ENCODE measurements at regions not wholly inside any gene's neighbourhood (a gene's known extent, or its start where the extent isn't known, plus 50 kb on each side); places are given as distances from the start of the nearest gene placed in this dataset.

- no peaks in the 10 kb centered on the region for H3K4me1 Mint-ChIP-seq (ENCODE audit: low read depth)
- intact Hi-C loops (cut with micrococcal nuclease), result no loop called here
- no peak for DNase-seq
- ChIA-PET CTCF (no interaction called here), POLR2A (no interaction called here)
- no peak overlapping the region for H3K4me3 Mint-ChIP-seq
- H3K36me3 Mint-ChIP-seq, result no peaks in the 10 kb centered on the region
- H3K9me3 Mint-ChIP-seq, result peaks cover 67% of the 10 kb centered on the region
- H3K27me3 Mint-ChIP-seq, result no peaks in the 10 kb centered on the region
- H3K27ac Mint-ChIP-seq, result no peak overlapping the region
These were observed 2275.5 kb downstream of the TP53TG3F start for GRCh38 chr16:35734728-35735402.

GRCh38 chr16:35735403-35736251 is 2276.2 kb downstream of the TP53TG3F start:
- Mint-ChIP-seq H3K27ac (no peak overlapping the region), H3K4me1 (ENCODE audit: low read depth) (no peaks in the 10 kb centered on the region), H3K9me3 (peaks cover 67% of the 10 kb centered on the region), H3K36me3 (no peaks in the 10 kb centered on the region), H3K4me3 (no peak overlapping the region), H3K27me3 (no peaks in the 10 kb centered on the region)
- ChIA-PET POLR2A (no interaction called here), CTCF (no interaction called here)
- DNase-seq, result no peak
- intact Hi-C loops (cut with micrococcal nuclease), result no loop called here

GRCh38 chr16:35736546-35736945 is 2277.1 kb downstream of the TP53TG3F start:
- H3K36me3 Mint-ChIP-seq, result no peaks in the 10 kb centered on the region
- DNase-seq, result no peak
- no peak overlapping the region for H3K27ac Mint-ChIP-seq
- CTCF ChIA-PET, result no interaction called here
- intact Hi-C loops (cut with micrococcal nuclease), result no loop called here
- no peak overlapping the region for H3K4me3 Mint-ChIP-seq
- no peaks in the 10 kb centered on the region for H3K4me1 Mint-ChIP-seq (ENCODE audit: low read depth)
- POLR2A ChIA-PET, result no interaction called here
- H3K9me3 Mint-ChIP-seq, result peaks cover 67% of the 10 kb centered on the region
- H3K27me3 Mint-ChIP-seq, result no peaks in the 10 kb centered on the region

GRCh38 chr16:35737076-35737475 is 2277.7 kb downstream of the TP53TG3F start:
- POLR2A ChIA-PET, result no interaction called here
- Mint-ChIP-seq H3K27ac (no peak overlapping the region), H3K4me1 (ENCODE audit: low read depth) (no peaks in the 10 kb centered on the region), H3K9me3 (peaks cover 68% of the 10 kb centered on the region), H3K27me3 (no peaks in the 10 kb centered on the region), H3K4me3 (no peak overlapping the region), H3K36me3 (no peaks in the 10 kb centered on the region)
- CTCF ChIA-PET, result no interaction called here
- DNase-seq, result no peak
- intact Hi-C loops (cut with micrococcal nuclease), result no loop called here

GRCh38 chr16:35741546-35741945 is 2282.1 kb downstream of the TP53TG3F start:
- Mint-ChIP-seq H3K4me3 (no peak overlapping the region), H3K4me1 (ENCODE audit: low read depth) (no peaks in the 10 kb centered on the region), H3K9me3 (peaks cover 80% of the 10 kb centered on the region), H3K27ac (no peak overlapping the region), H3K27me3 (no peaks in the 10 kb centered on the region), H3K36me3 (no peaks in the 10 kb centered on the region)
- ChIA-PET POLR2A (no interaction called here), CTCF (no interaction called here)
- intact Hi-C loops (cut with micrococcal nuclease), result no loop called here
- no peak for DNase-seq

GRCh38 chr16:35743101-35743692 is 2283.8 kb downstream of the TP53TG3F start:
- no peak overlapping the region for H3K4me3 Mint-ChIP-seq
- H3K27ac Mint-ChIP-seq, result no peak overlapping the region
- H3K4me1 Mint-ChIP-seq (ENCODE audit: low read depth), result no peaks in the 10 kb centered on the region
- no peaks in the 10 kb centered on the region for H3K27me3 Mint-ChIP-seq
- H3K9me3 Mint-ChIP-seq, result peaks cover 78% of the 10 kb centered on the region
- H3K36me3 Mint-ChIP-seq, result no peaks in the 10 kb centered on the region
- no peak for DNase-seq
- POLR2A ChIA-PET, result no interaction called here
- intact Hi-C loops (cut with micrococcal nuclease), result no loop called here
- CTCF ChIA-PET, result no interaction called here

- intact Hi-C loops (cut with micrococcal nuclease), result no loop called here
- no peaks in the 10 kb centered on the region for H3K36me3 Mint-ChIP-seq
- H3K27me3 Mint-ChIP-seq, result no peaks in the 10 kb centered on the region
- POLR2A ChIA-PET, result no interaction called here
- H3K4me3 Mint-ChIP-seq, result no peak overlapping the region
- peaks cover 71% of the 10 kb centered on the region for H3K9me3 Mint-ChIP-seq
- H3K4me1 Mint-ChIP-seq (ENCODE audit: low read depth), result no peaks in the 10 kb centered on the region
- CTCF ChIA-PET, result no interaction called here
- no peak for DNase-seq
- H3K27ac Mint-ChIP-seq, result no peak overlapping the region
These were observed 2284.7 kb downstream of the TP53TG3F start for GRCh38 chr16:35744084-35744483.

- no peaks in the 10 kb centered on the region for H3K27me3 Mint-ChIP-seq
- DNase-seq, result no peak
- H3K4me3 Mint-ChIP-seq, result no peak overlapping the region
- H3K36me3 Mint-ChIP-seq, result no peaks in the 10 kb centered on the region
- intact Hi-C loops (cut with micrococcal nuclease), result no loop called here
- H3K9me3 Mint-ChIP-seq, result peaks cover 69% of the 10 kb centered on the region
- POLR2A ChIA-PET, result no interaction called here
- H3K4me1 Mint-ChIP-seq (ENCODE audit: low read depth), result no peaks in the 10 kb centered on the region
- H3K27ac Mint-ChIP-seq, result no peak overlapping the region
- CTCF ChIA-PET, result no interaction called here
These were observed 2285.3 kb downstream of the TP53TG3F start for GRCh38 chr16:35744726-35745125.

GRCh38 chr16:35745191-35745590 is 2285.8 kb downstream of the TP53TG3F start:
- DNase-seq, result no peak
- H3K4me3 Mint-ChIP-seq, result no peak overlapping the region
- H3K36me3 Mint-ChIP-seq, result no peaks in the 10 kb centered on the region
- H3K27ac Mint-ChIP-seq, result no peak overlapping the region
- ChIA-PET CTCF (no interaction called here), POLR2A (no interaction called here)
- intact Hi-C loops (cut with micrococcal nuclease), result no loop called here
- H3K27me3 Mint-ChIP-seq, result no peaks in the 10 kb centered on the region
- no peaks in the 10 kb centered on the region for H3K4me1 Mint-ChIP-seq (ENCODE audit: low read depth)
- H3K9me3 Mint-ChIP-seq, result peaks cover 66% of the 10 kb centered on the region

GRCh38 chr16:35745821-35746248 is 2286.4 kb downstream of the TP53TG3F start:
- intact Hi-C loops (cut with micrococcal nuclease), result no loop called here
- no peak for DNase-seq
- H3K9me3 Mint-ChIP-seq, result peaks cover 63% of the 10 kb centered on the region
- H3K4me3 Mint-ChIP-seq, result no peak overlapping the region
- no peak overlapping the region for H3K27ac Mint-ChIP-seq
- no peaks in the 10 kb centered on the region for H3K27me3 Mint-ChIP-seq
- ChIA-PET POLR2A (no interaction called here), CTCF (no interaction called here)
- no peaks in the 10 kb centered on the region for H3K36me3 Mint-ChIP-seq
- no peaks in the 10 kb centered on the region for H3K4me1 Mint-ChIP-seq (ENCODE audit: low read depth)

- Mint-ChIP-seq H3K4me3 (no peak overlapping the region), H3K9me3 (peaks cover 58% of the 10 kb centered on the region), H3K36me3 (no peaks in the 10 kb centered on the region), H3K4me1 (ENCODE audit: low read depth) (no peaks in the 10 kb centered on the region), H3K27me3 (no peaks in the 10 kb centered on the region), H3K27ac (no peak overlapping the region)
- DNase-seq, result no peak
- intact Hi-C loops (cut with micrococcal nuclease), result no loop called here
- CTCF ChIA-PET, result no interaction called here
- POLR2A ChIA-PET, result no interaction called here
These were observed 2287.0 kb downstream of the TP53TG3F start for GRCh38 chr16:35746281-35746962.

GRCh38 chr16:35746963-35747657 is 2287.7 kb downstream of the TP53TG3F start:
- H3K36me3 Mint-ChIP-seq, result no peaks in the 10 kb centered on the region
- DNase-seq, result no peak
- POLR2A ChIA-PET, result no interaction called here
- no peak overlapping the region for H3K27ac Mint-ChIP-seq
- H3K27me3 Mint-ChIP-seq, result no peaks in the 10 kb centered on the region
- no peaks in the 10 kb centered on the region for H3K4me1 Mint-ChIP-seq (ENCODE audit: low read depth)
- no peak overlapping the region for H3K4me3 Mint-ChIP-seq
- CTCF ChIA-PET, result no interaction called here
- intact Hi-C loops (cut with micrococcal nuclease), result no loop called here
- peaks cover 54% of the 10 kb centered on the region for H3K9me3 Mint-ChIP-seq

Measured in activated CD4-positive, alpha-beta memory T cell treated with anti-CD3 and anti-CD28 coated beads for 36 hours (primary cell).